HG03342 (cell line): ENCODE measurements at regions not wholly inside any gene's neighbourhood (a gene's known extent, or its start where the extent isn't known, plus 50 kb on each side); places are given as distances from the start of the nearest gene placed in this dataset.

ENCODE experiments used
- ATAC-seq: cut with Tn5 transposase; IDR thresholded peaks from one replicate; pipeline ENCODE4 v1.9.1; 2021; ENCODE audit warnings: mild to moderate bottlenecking, moderate library complexity; ENCODE audit not compliant: unreplicated experiment

DNA sequence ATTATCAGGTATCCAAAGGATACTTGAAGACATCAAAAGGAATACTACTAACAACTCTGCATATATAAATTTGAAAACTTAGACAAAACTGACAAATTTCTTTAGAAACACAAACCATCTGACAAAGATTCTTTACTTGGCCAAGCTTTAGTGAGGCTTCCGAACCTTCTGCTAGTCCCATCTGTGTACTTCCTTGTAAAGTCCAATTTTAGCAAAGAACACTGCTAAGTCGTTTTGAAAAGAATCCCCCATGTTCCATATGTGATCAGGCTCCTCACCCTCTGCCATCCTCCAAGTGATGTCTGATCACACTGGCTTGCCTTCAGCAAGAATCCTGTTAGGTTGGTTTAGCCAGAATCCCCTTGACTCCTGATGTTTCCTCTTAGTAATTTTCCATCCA, 150.0 kb upstream of the ACO1 start:
- no peak for ATAC-seq

- ATAC-seq, result no peak
Observed at GRCh38 chr9:32247168-32247567, 137.3 kb upstream of the ACO1 start.

DNA sequence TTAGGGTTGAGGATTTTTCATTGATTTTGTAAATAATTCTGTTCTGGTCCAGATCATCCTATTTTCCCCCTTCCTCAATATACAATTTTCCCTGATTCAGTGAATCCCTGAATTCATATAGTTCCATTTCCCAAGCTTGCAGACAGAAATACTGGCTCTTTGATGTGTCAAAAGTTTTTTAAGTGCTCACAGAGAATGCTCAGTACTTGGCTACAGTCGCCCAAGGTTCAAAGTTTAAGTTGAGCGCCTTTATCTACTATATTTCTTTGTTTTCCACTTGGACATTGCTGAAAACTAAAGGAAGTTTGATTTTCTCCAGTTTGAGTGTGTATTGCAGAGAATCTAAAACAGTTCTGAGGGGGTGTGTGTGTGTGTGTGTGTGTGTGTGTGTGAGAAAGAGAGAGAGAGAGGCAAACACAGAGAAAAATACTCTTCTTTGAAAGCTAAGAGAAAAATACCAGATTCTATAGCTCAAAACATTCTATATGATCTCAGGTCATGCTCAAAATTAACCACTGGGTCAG, 136.2 kb upstream of the ACO1 start:
- no peak for ATAC-seq

- peak; percentile 90 for ATAC-seq
Observed at GRCh38 chr9:32251539-32251938, 132.9 kb upstream of the ACO1 start.

DNA sequence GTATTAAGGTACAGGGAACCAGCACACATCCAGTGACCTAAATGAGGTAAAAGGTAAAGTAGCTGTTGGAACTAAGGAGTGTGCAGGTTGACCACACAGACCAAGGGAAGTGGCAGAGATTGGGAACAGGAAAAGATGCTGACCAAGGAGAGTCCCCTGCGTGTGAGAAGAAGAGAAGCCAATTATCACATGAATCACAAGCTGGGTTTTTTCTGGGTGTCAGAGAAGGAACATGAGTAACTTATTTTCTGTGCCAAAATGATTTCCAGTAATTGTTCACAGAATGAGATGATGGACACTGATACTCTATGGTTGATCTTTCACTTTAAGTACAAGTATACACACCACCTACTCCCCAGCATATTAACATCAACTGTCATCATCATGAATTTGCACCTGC, 130.7 kb upstream of the ACO1 start:
- ATAC-seq, result no peak

- ATAC-seq, result no peak
Observed at GRCh38 chr9:32255026-32255425, 129.4 kb upstream of the ACO1 start.

GRCh38 chr9:32258482-32258881, 126.0 kb upstream of the ACO1 start:
- ATAC-seq, result no peak

- ATAC-seq, result no peak
Observed at GRCh38 chr9:32260151-32260862, 124.1 kb upstream of the ACO1 start.

GRCh38 chr9:32264170-32264864, 120.1 kb upstream of the ACO1 start:
- no peak for ATAC-seq

- no peak for ATAC-seq
Observed at GRCh38 chr9:32265037-32265436, 119.4 kb upstream of the ACO1 start.

DNA sequence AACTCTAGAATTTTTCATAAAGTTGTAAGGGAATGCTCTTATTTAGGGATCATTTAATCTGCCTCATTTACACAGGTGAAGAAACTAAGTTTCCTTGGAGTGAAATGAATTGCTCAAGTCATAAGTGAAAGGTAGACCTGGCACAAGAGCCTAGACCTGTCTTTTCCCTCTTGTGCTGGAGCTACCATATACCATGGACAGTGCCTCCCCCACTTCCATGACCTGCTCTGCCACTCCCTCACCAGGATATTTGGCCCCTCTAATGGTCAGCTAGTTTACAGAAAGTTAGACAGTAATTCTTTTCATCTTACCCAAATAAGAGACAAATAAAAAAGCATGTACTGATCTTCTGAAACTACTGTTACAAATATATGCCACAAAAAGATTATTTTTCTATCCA, 105.5 kb upstream of the ACO1 start:
- no peak for ATAC-seq

DNA sequence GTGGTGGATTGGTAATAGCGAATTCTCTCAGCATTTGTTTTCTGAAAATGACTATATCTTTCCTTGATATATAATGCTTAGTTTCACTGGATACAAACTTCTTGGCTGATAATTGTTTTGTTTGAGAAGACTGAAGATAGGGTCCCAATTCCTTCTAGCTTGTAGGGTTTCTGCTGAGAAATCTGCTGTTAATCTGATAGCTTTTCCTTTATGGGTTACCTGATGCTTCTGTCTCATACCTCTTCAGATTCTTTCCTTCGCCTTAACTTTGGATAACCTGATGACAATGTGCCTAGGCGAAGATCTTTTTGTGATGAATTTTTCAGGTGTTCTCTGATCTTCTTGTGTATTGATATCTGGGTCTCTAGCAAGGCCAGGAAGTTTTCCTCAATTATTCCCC, 94.7 kb upstream of the ACO1 start:
- no peak for ATAC-seq

DNA sequence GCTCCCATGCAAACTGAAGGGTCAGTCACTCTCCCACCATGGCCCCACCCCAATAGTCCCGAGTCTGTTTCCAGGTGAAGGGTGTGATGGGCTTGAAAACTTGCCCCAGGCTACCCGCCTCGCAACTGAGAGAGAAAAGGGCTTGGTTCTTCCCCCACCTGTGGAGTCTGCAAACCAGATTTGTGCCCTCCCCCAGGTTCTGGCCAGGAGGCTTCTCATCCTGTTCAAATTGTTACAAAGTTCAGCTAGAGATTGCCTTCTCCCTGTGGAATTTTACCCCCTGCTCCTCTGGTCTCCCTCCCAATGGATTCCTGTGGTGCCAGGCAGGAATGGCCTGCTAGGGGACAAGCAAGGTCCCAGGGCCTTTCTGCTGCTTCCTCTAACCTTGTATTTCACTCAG, 93.1 kb upstream of the ACO1 start:
- ATAC-seq, result no peak

DNA sequence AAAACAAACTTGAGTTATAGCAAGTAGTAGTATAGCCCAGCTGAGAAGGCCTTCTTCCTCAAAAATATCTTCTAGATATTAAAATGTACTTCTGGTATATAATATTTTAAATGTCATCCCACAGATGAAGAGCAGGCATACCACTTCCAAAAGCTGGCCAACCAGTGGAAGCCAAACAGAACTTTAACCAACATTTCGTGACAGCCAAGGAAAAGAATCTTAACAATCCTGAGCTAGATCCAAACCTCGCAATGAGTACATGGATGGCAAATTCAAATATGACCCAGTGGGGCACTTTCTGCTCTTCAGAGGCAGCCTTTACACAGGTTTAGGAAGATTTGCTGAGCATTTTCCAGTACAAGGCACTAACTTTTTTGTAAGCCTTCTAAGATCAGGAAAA, 91.8 kb upstream of the ACO1 start:
- ATAC-seq, result no peak

DNA sequence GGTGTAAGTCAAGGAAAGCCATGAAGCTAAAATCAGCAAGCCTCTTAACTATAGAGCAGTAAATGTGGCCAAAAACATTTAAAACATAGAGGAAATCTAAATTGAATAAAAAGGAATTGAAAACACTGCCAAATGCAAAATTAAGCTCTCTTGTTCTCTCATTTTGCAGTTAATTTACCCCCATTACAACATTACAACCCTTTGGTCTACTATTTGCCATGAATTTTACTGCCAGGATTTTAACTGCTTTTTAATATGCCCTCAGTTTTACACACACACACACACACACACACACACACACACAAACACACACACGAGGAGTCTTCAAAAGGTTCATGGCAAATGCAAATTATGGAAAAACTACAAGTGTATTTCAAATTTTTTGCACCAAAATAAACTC, 91.4 kb upstream of the ACO1 start:
- no peak for ATAC-seq

GRCh38 chr9:32294106-32294505, 90.3 kb upstream of the ACO1 start:
- ATAC-seq, result no peak

GRCh38 chr9:32300373-32300772, 84.1 kb upstream of the ACO1 start:
- no peak for ATAC-seq

DNA sequence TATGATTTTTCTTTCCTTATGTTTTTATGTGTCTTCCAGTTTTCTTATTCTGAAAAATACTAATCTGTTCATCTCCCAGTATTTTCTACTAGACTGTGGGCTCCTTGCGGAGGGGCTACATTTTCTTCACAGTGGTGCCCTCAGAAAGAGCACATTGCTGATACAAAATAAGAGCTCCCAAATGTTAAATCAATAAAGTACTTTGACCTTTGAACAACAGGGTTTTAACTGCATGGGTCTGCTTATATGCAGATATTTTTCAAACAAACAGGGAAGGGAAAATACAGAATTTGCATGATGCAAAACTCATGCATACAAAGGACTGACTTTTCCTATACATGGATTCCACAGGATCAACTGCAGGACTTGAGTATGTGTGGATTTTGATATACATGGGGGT, 79.9 kb upstream of the ACO1 start:
- no peak for ATAC-seq

GRCh38 chr9:32306006-32306405, 78.4 kb upstream of the ACO1 start:
- no peak for ATAC-seq

DNA sequence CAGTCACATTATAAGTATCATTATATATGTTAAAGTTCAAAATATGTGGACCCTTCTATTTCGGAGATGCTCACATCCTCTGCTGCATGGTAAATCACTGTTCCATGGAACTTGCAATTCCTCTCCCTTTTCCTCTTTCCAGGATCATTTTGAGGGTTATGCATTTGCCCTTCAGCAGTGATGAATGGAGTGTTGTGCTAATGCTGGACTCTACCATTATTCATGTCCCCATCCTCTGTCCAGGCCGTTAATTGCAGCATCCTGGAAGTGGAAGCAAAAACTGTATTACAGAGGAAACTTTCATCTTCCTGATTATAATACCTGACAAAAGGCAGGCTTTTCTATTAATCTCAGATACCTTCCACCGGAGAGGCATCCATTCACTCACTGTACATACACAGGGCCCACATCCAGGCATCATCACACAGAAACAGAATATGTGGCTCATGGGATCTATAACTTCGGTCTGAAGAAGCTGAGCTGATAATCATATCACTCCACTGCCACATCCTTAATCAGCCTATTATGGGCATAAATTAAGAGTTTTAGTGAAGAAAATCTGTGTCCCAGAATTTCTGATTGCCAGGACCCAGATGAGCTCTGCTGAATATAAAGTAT, 65.0 kb upstream of the ACO1 start:
- no peak for ATAC-seq

GRCh38 chr9:32322622-32323021, 61.8 kb upstream of the ACO1 start:
- ATAC-seq, result no peak

GRCh38 chr9:32326146-32326545, 58.3 kb upstream of the ACO1 start:
- ATAC-seq, result no peak
